GM10266 (cell line): ENCODE measurements at regions not wholly inside any gene's neighbourhood (a gene's known extent, or its start where the extent isn't known, plus 50 kb on each side); places are given as distances from the start of the nearest gene placed in this dataset.
A peak's percentile ranks its signal among the peaks of the same experiment; 100 is the strongest.

ENCODE experiments used
- DNase-seq: peaks from one replicate; pipeline ENCODE4 v3.0.0; 2012; ENCODE audit errors: extremely low spot score
- TF ChIP-seq, protein P1 (sequence below): IDR thresholded peaks from 2 replicates; pipeline ENCODE4 v1.5.1; 2012; ENCODE audit warnings: mild to moderate bottlenecking, low read depth; ENCODE audit not compliant: control insufficient read depth, insufficient read depth; ENCODE audit errors: missing control alignments

DNA sequence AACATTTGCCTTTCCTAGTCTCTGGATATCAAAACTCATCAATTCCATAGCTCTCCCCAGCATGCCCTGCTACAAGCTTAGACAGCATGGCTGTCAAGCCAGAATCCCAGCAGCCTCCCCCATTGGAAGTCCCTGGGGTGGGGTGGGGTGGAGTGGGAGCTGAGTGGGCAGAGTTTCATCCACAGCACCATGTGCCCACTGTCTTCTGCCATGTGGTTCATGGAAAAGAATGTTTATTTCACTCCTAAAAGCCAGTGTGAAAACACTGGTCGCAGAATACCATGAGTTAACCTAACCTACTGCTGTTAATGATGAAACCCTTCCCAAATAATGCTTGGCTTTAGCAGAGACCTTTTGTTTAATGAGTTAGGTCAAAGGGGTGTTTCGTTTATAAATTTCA lies 80.2 kb upstream of the KIRREL3 start:
- DNase-seq = no peak
- TF ChIP-seq, protein P1, sequence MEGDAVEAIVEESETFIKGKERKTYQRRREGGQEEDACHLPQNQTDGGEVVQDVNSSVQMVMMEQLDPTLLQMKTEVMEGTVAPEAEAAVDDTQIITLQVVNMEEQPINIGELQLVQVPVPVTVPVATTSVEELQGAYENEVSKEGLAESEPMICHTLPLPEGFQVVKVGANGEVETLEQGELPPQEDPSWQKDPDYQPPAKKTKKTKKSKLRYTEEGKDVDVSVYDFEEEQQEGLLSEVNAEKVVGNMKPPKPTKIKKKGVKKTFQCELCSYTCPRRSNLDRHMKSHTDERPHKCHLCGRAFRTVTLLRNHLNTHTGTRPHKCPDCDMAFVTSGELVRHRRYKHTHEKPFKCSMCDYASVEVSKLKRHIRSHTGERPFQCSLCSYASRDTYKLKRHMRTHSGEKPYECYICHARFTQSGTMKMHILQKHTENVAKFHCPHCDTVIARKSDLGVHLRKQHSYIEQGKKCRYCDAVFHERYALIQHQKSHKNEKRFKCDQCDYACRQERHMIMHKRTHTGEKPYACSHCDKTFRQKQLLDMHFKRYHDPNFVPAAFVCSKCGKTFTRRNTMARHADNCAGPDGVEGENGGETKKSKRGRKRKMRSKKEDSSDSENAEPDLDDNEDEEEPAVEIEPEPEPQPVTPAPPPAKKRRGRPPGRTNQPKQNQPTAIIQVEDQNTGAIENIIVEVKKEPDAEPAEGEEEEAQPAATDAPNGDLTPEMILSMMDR = no peak

DNA sequence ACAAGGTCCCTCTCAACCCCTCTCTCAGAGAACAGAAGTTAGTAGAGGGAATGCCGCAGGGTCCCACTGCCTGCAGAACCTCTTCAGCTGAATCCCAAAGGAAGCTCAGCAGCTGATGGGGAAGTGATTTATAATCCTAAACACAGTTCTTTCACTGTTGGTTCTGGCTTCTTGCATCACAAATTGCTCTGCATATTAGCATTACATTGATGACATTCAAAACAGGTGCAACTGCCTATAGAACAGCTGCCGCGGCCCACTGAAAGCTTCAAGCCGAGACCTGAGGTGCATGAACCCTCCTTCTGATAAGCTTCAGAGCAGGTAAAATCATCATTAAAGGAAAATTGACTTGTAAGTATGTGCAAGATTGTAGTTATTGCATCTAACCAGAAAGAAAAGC lies 75.2 kb upstream of the KIRREL3 start:
- DNase-seq = no peak
- TF ChIP-seq, protein P1 = no peak

DNA sequence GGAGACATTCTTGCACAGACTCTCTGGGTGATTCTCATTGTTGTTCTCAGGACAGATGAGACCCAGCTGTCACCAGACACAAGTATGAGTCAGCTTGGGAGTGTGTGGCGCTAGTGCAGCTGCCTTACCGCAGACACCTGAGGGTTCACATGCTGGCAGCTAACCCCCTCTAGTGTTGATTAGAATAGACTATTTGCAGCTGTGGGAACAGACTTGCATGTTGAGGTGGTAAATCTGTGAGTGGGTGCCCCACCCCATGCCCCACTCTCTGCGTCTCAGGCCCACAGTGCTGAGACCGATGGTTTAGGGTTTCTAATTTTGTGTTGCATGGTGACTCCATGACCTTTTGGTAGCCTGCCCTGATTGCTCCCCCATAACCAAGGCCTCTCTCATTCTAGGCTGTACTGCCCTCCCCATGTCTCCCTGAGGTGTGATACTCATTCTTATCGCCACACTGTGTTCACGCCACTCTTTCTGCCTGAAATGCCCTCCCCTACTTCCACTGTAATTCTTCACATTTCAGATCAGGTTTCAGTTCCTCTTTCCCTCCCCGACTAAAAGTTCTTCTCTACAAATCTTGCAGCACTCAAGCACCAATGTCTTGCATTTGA lies 73.7 kb upstream of the KIRREL3 start:
- peak; percentile 14 for DNase-seq
- TF ChIP-seq, protein P1 = peak; percentile 30

DNA sequence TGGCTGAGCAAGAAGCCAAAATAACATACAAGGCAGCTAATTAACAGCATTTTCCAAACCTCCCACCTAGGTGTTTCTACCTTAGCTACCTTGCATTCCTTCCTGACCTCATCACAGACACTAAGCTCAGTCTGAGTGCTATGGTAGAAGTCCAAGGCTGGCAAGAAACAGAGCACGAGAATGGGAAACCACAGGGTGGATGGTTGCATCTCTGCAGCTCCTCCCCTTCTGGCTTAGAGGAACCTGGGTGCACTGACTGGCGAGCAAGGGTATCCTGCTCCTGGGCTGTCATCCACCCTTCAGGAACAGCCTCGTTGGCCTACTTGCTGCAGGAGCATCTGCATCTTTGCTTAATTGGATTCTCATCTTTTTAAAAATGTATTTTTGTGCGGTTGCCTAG lies 73.1 kb upstream of the KIRREL3 start:
- TF ChIP-seq, protein P1 = no peak
- no peak for DNase-seq

DNA sequence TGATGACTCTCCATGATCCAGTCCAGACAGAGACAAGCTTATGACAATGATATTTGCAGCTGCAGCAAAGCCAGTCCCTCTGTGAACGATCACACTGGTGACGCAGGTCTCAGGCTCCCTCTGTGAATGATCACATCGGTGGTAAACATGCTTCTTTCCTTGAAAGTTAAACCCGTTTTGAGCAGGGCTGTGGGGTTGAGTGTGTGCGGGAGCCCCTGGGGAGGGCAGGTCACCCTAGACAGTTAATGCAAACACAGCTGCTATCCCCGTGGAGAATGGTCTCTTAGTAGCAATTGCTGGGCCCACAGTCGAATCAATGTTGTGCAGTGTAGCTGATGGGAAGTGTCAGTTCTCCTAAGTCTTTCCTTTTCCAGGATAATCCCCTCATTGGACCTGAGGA lies 71.0 kb upstream of the KIRREL3 start:
- DNase-seq = no peak
- TF ChIP-seq, protein P1 = no peak

DNA sequence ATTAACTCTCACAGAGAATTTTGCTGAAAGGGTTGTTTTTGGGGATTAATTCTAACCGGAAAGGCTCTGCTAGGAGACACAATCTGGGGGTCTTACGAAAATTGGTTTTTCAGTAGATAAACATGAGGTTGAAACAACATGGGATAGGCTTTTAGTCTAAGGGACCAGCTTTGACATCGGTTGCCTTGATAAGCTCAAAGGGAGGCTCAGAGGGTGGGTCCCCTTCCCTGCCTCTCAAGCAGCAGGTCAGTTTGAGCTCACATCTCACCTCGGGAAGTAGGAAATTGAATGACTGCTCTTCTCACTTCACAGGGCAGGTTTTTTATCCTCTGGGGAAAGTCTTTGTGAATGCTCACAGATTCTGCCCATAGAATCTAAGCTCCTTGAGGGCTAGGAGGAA lies 70.2 kb upstream of the KIRREL3 start:
- TF ChIP-seq, protein P1 = no peak
- no peak for DNase-seq

DNA sequence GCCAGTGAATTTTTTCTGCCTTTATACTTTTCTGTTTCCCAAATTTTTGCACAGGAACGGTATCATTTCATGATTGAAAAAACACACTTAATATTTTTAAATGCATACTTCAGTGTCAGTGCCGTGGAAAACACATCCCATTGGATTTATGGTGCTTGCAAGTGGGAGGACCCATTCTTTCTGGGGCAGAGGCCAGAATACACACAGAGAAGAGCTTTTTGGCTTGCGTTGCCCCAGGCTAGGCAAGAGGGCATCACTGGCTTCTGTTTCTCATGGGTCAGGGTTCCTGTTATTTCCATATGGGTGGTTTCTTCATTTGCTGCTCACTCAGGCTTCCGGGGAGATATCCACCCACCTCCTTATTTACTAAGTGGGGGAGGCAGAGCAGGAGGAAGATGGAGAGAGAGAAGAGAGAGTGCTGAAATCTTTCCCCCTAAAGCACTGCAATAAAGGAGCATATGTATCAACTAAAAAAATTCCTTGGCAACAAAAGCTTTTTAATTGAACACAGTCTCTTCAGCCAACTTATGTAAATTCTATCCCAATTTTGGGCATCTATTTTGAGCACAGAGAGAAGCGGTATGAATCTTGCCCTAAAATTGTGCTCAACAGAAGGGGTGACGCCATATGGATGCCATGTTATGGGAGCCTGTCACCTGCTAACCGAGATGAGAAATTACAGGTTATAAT lies 66.0 kb upstream of the KIRREL3 start:
- DNase-seq = no peak
- TF ChIP-seq, protein P1 = no peak
